ENCODE measurements at regions not wholly inside any gene's neighbourhood (a gene's known extent, or its start where the extent isn't known, plus 50 kb on each side); places are given as distances from the start of the nearest gene placed in this dataset.

GRCh38 chr4:55218041-55218440, 92.6 kb upstream of the KDR start:
- TF ChIP-seq EZH2 (IDR thresholded peaks at IDR 0.05; ENCODE audit: borderline replicate concordance, low read depth, low read length, poor library complexity, severe bottlenecking) (no peak), CTCF (conservative IDR thresholded peaks at IDR 0.05; ENCODE audit: low read depth, low read length) (no peak)

All from A673 (cell line).